NCI-H146 (cell line): ENCODE measurements at regions not wholly inside any gene's neighbourhood (a gene's known extent, or its start where the extent isn't known, plus 50 kb on each side); places are given as distances from the start of the nearest gene placed in this dataset.

Source experiments
- DNase-seq: peaks from one replicate; lab custom pipeline; 2025; lab: John Stamatoyannopoulos, UW

DNA sequence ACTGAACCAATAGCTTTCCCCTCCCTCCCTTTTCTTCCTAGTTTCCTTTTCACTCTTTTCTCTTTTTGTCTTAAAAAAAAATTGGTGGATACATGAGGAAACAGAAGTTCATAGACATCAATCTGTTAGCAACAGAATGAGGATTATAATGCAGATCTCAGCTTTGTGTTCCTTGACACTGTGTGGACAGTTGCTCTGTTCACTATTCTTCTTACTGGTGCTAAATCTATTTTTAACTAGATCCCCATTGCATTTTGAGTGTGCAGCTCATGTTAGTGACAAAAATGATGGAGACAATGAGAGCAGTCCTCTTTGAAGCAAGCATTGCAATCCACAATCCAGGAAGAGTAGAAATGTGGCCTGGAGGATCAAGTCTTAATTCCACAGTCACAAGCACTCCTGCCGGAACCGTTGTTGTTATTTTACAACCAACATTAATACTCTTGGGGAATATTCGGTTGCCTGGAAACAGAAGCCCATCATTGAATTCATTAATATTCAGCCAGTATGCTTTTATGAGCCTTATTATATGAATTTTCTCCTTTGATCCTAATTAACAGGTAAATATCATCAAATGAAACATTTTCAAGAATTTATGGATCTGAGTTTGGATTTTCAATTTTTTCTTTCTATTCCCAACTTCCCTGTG is 1016.8 kb downstream of the NTRK3 start:
- no peak for DNase-seq

DNA sequence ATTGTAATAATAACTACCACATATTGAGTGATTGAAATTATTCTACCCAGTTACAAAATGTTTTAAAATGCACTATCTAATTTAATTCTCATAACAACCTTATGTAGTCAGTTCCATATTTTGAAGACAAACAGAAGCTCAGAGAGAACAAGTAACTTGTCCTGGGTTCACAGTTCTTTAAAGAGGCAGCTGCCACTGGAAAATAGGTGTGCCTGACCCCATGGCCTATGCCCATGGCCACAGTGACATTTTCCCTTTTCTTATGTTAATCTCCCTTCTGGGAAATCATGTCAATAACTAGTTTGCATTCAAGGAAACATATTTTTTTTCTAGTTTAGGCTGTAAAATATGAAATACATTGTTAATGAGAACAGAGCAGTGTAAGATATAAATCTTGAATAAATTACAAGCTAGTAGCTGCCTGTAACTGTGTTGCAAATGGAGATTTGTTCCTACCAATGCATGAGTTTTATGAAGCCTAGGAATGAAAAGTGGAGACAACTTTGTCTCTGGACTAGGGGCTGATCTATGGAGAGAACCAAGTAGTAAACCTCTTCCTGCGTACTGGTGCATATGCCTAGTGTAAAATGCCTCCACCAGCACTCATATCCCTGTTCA is 1018.0 kb downstream of the NTRK3 start:
- no peak for DNase-seq

DNA sequence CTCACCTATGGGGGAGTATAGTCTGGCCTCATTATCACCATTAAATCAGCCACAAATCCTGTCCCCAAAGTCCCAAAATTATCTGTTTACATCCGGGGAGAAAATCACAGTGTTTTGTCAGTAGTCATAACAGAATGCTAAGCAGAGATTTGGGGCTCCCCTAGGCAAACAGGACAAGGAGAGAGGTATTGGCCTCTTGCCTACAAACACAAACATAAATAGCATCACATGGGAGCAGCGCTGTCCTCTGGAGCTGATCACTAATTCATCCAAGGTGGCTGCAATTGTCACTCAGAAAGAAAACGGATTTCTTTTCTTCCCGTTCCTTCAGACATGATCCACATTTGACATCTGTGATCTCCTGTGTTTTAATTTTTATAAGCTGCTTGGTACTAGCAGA is 1028.1 kb downstream of the NTRK3 start:
- no peak for DNase-seq

DNA sequence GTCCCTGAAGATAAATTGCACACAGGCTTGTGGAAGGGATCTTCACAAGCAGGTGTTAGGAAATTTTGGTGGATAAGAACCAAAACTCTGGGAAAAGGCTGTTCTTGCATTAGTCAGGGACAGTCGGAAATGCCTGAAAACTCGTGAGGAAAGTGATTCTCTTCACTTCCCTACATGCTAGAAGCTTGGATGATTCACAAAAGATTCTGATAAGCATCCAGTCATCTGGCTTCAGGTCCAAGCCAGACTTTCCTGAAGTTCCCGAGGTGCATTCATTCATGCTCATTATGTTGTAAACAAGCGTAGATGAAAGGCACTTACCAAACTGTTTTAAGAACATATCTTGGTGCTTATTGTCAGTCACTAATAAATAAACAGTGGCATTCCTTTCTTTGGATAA is 1028.7 kb downstream of the NTRK3 start:
- DNase-seq, result no peak

DNA sequence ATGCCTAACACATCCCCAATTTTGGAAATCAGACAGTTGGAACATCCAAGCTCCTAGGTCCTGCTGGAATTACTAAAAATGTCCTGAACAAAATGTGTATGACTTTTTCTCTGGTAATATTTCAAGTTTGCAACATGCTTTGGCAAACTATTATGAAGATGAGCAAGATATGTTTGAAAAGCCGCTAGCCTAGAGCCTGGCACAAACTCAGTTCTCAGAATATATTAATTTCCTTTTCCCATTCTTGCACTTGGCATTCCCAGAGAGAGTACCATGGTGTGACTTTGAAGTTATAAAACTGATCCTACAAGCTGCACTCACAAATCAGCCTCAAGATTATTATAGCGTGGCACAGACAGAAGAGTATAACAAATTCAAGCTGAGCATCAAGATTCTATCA is 1031.1 kb downstream of the NTRK3 start:
- DNase-seq, result no peak

DNA sequence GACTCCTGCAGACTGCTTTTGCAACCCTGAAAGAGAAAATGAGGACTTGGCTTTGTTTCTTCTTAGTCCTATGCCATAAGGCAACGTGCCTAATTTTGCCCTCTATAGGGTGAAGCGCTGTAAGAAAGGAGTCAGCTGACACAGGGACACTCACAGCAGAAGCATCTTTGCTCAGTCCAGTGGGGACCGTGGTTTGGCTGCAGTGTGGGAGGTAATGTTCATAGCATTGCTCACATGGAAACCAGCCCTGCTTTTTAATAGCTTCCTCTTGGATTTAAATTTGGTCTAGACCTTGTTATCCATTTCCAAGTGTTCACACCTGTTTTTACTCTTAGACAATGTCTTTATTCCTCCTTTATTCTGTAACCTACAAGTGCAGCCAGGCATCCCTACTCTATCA is 1032.1 kb downstream of the NTRK3 start:
- no peak for DNase-seq

DNA sequence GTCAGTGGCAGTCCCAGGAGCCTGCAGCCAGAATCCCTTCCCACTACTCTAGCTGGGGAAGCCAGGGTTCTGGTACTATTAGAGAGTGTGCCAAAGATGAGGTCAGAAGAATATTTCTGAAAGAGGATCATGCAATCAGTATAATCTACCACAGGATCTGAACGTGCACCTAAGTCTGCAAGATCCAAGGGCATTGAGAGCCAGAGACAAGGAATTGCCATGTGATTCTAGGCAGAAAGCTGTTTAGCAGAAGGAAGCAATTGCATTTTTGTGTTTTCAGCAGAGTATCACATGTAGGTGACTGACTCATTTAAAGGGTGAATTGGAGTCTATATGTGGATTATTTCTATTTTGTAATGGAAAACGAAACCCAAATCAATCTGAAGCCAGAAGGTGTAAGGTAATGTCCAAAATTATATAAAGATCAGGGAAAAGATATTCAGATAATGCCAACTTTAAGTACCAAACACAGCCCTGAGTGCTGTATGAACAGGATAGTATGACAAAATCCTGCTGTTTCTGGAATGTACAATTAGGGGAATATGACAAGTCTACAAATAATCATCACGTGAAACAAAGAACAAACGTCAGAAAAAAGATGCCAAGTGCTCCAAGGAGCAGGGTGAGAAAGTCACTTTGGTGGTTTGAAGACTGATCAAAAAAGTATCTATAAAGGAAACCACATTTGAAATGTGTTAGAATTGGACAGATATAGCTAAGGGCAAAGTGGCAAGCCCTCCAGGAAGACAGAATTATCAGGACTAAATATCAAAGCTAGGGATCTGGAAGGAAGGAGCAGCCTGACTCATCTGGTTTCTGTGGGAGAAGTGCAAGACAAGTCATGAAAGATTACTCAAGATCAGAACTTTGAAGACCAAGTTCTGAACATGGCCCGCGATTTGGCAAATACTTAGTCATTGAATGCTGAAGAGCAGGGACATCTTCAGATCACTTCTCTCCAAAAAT is 1036.6 kb downstream of the NTRK3 start:
- no peak for DNase-seq

DNA sequence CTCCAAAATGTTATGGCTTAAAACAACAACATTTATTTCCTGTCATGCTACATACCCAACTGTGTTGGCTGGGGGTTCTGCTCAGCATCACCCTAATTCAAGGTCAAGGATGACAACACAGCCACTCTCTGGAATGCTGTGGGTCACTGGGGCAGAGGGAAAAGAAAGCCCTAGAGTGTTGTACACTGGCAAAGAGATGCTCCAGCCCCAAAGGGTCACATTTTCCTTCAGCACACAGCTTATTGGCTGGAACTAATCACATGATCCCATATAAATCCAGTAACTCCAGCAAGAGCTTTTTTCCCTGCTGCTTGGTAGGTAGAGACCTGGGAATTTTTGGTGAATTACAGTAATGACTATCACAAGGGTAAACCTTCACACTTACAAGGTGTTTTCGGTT is 1041.4 kb downstream of the NTRK3 start:
- DNase-seq, result no peak

DNA sequence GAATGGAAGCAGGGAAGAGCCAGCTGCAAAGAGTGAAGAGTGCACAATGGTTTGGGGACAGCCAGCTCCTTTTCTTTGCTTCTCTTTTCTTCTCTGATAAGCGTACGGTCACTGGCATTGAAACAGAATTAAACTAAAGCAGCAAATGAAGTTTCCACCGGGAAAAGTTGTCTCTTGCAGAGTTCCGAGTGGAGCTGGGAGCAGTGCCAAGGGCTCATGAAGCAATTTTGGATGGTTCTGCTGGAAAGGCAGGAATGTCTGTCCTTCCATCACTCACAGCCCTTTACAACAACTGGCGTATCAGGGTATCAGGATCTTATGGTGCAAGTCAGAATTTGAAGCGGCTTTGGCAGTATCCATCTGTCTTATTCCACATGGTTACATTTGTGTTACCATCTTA is 1042.9 kb downstream of the NTRK3 start:
- DNase-seq, result no peak

DNA sequence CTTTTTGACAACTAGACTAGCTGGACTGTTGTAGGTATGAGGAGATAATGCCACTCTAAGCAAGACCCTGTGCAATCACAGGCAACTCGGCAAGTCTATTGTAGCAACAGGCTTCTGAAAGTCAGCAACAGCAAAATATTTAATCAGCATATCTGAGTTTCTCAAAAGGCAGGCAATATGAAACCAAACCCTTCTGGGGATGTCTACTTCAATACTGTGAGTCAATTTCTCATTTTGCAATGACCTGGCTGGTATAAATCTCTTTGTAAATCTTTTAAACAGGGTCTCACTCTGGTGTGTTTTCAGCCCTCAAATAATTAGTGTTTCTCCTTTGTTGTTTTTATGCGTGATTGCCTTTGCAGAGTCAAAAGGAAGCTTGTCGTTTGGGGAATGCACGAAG is 1044.5 kb downstream of the NTRK3 start:
- DNase-seq, result no peak

DNA sequence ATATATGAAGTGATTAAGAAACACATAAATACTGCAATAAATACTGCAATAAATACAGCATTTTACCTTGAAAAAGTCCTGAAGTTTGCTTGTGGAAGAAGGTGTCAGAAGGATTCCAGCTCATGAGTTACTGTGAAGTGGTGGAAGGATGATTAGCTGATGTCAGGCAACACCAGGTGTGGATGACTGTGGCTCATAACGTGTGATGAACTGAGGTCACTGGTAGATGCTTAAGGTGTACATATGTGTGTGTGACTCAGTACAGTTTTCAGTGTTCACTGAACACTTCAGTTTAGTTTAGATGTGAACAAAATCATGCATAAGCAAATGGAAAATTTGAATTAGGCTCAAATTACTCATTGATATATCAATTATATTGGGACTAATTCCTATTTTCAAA is 1045.0 kb downstream of the NTRK3 start:
- no peak for DNase-seq

DNA sequence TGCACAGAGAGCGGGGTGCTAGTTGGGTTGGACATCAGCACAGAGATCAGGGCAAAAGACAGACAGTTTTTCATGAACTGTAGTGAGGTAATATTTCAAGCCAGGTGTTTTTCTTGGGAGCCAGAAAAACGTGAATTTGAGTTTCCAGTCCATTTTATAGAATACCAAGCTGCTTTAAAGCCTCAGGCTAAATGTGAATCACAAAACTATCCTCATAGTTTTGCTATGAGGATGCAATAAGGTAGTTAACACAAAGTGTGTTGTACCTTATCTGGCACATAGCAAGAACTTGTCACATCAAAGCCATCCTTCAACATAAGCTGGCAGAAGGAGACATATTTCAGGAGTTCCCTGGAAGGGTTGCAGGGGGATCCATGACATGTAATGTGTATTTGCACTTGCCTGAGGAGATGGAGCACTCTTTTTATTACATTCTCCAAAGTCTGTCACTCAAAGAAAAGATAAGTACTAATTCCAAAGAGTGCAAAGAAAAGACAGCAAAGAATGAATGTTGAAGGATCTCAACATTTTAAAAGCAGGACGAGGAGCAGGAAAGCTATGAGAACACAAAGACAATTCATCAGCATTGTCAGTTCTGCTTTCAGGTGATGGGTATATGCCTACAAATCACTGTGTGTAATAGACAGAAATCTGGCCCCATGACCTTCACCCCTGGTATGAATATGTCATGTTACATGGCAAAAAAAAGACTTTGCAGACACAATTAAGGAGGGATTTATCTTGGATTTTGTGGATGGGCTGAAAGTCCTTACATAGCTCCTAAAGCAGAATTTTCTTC is 1046.4 kb downstream of the NTRK3 start:
- DNase-seq, result no peak

DNA sequence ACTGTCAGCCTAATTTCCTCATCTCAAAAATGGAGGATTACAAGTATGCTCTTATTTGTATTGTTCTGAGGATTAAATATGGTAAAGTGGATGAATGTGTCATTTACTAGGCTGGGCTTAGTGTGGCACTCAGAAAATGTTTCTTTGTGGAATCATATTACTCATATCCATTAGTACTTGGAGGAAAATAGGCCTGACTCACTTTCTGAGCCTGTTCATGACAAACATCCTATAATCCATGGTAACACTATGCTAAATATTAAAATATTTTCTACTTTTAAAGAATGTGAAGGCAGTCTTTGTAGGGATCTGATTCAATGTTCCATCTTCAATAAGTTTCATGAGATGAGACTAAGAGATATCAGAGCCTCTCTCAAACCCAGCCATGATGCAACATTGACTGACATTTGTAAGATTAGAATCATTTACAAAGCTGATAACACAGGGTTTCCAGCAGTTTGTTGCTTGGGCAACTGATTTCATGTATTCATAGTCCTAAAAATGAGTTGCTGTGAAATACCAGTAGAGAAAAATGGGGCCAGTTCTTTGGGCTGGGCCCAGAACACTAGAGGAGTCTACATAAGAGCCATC is 1048.5 kb downstream of the NTRK3 start:
- no peak for DNase-seq

DNA sequence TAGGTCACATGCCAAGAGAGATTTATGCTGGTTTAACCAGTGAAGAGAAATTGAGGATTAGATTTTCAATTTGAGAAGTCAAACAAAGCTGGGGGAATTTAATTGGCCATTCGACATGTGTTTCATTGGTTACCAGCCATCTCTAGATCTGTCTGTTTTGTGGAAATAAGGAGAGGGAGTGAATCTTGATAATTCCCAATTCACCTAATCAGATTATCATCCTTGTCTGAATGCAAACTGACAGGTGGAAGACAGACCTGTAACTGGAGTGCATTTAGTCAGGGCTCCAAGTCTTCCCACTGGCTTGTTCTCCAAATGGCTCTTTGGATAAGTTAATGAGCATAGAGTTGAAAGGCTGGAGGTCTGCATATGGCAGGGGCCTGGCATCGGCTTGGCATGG is 1049.3 kb downstream of the NTRK3 start:
- no peak for DNase-seq

DNA sequence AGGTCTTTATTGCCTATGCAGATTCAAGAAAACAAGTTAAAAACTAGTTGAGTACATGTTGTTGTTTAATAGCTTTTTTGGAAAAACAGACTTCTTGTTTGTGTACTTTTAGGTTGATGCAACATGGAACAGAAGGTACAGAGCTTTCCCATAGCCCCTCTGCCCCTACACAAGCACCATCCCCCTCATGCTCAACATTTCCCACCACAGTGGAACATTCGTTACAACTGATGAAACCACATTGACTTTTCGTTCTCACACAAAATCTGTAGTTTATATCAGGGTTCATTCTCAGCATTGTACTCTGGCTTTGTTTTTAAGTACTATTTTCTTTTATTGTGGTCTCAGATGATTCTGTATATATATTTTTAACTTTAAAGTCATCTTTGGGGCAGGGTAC is 1054.6 kb downstream of the NTRK3 start:
- DNase-seq, result no peak

DNA sequence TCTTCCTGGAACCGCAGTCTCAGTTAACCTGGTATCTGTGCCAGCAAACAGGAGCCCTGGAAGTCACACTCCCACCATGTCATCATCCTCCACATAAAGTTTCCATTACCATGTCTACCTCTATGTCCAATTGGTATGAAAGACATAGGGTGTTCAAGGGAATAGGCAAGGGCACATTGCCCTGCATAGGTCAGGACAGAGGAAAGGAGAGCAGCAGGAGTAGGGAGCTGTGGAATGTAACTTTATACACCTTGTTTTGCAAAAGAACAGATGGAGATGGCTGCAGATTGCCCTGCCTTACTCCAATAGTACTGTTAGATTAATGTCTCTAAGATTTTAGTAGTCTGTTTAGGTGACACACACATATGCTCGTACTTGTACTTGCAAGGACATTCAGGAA is 1056.4 kb downstream of the NTRK3 start:
- DNase-seq, result no peak

DNA sequence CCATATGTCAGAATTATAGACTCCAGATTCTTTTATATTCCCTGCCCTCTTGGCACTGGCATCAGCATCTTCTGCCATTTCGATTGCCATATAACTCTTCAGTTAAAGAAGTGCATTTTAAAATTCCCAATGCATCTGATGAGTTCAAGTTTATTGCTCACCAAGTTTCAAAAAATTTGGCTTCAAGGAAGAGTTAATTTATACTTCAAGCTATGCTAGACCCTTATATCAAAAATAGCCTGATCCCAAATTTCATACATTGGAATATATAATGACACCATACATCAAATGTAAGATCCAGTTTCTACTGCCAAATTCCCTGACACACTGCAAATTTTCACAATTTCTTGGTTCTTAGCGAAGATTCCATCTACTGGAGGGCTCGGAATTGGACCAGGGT is 1058.6 kb downstream of the NTRK3 start:
- DNase-seq, result no peak

DNA sequence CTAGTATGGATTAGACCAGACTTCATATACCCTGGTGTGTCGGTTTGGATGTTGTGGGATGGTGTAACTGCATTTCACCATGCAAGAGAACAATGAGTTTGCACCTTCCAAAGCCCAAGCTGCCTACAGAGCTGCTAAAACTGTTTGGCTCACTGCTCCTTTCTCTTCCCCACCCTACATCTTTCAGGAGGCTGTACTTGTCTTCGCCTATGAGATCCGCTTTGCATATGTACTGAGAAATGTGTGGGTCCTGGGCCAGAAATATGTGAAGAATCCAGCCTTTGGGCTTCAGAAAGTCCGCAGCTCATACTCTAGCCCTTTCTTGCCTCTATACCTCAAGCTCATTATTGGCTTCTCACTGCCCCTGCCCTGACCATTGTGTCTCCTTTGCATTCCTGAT is 1060.0 kb downstream of the NTRK3 start:
- DNase-seq, result no peak

DNA sequence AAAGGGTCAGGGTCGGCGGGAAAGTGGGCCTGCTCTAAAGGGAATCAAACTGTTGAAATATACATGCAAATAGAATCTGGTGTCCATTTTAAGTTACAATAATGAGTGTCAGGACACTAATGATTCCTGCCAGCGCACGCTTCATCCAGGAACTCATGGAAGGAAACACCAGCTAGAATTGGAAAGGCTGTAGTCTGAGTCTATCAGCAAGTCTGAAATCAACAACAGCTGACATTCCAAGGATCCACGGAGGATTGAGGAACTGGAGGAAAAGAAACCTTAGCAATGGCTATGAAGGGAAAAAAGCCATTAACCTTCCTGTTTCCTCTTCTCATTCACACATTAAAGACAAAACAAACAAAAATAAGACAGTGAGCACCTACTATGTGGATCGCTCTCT is 1063.1 kb downstream of the NTRK3 start:
- DNase-seq, result no peak

DNA sequence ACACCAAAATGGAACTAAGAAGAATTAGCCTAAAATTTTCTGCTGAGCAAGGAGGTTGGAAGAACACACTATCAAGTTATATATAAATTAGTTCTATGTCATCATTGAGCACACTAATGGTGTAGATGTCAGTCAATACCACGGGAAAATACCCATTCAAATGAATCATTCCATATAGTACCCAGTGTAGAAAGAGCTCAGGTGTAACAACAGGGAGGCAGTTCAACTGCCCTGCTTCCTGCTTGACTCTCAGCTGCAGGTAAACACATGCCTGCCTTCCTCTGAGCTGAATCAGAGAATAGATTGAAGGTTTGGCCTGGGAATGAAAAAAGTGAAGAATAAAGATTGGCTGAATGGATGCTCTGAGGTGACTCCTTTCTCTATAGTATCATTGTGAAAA is 1088.0 kb downstream of the AGBL1 start:
- DNase-seq, result no peak

DNA sequence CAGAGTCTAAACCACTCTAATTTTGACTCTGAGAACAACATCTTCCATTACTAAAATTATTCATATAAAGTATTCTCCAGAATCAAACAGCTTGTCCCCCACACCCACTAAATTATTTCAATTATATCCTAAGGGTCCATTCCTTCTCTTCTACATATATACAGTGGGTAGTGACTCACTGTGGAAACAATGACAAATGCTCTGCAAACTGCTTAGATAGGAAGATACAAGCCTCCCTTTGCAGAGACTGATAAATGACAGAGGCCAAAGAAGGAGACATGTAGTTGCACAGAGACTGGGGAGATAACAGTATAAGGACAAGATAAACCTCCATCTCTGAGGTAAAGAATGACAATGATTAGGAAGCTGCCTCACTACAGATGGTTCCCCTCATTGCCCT is 1087.4 kb downstream of the AGBL1 start:
- DNase-seq, result no peak

DNA sequence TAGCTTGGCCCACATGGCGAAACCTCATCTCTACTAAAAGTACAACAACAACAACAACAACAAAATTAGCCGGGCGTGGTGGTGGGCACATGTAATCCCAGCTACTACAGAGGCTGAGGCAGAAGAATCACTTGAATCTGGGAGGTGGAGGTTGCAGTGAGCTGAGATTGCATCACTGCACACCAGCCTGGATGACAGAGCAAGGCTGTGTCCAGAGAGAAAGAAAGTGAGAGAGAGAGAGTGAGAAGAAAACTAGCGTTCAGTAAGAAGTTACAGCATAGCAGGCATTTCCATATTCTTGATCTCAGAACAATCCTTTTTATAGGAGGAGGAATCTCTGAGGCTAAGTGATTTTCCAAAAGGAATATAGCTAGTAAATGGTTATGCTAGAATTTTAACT is 1076.1 kb downstream of the AGBL1 start:
- no peak for DNase-seq
